SK-N-MC (cell line): ENCODE measurements at regions not wholly inside any gene's neighbourhood (a gene's known extent, or its start where the extent isn't known, plus 50 kb on each side); places are given as distances from the start of the nearest gene placed in this dataset.

Experiments used
- EZH2 ChIP-seq: fragments of 200-600 bp; sonication (generic); IDR thresholded peaks from one replicate; pipeline ENCODE4 v1.6.1; 2017; ENCODE audit warnings: antibody characterized with exemption
- POLR2AphosphoS5 ChIP-seq: IDR thresholded peaks from 2 replicates; pipeline ENCODE4 v1.6.1; 2012; ENCODE audit warnings: mild to moderate bottlenecking, low read depth, low read length, borderline replicate concordance

- TF ChIP-seq EZH2 (no peak), POLR2AphosphoS5 (no peak)
Observed at GRCh38 chrX:36575670-36576069, 432.5 kb upstream of the FAM47C start.
